GM13976 (cell line): ENCODE measurements at regions not wholly inside any gene's neighbourhood (a gene's known extent, or its start where the extent isn't known, plus 50 kb on each side); places are given as distances from the start of the nearest gene placed in this dataset.
A peak's percentile ranks its signal among the peaks of the same experiment; 100 is the strongest.

ENCODE experiments used
- DNase-seq: peaks from one replicate; pipeline ENCODE4 v3.0.0; 2012; ENCODE audit warnings: low spot score
- CTCF ChIP-seq: IDR thresholded peaks from 2 replicates; pipeline ENCODE4 v1.5.1; 2012; ENCODE audit warnings: borderline replicate concordance, mild to moderate bottlenecking; ENCODE audit not compliant: insufficient read depth; ENCODE audit errors: extremely low read depth, missing control alignments, control extremely low read depth
- in situ Hi-C: fragments of 300-500 bp; cut with MboI; formaldehyde crosslinking; loops from one replicate; pipeline ENCODE4 v1.12.0; 2022; ENCODE audit warnings: low sequenced_read_pairs, mixed read lengths, inconsistent platforms; ENCODE audit not compliant: unreplicated experiment

GRCh38 chrX:34300871-34301270, 168.8 kb upstream of the FAM47A start:
- TF ChIP-seq CTCF: peak; percentile 29
- in situ Hi-C loops: no loop called here
- DNase-seq: peak; percentile 7

GRCh38 chrX:34299451-34299967, 167.4 kb upstream of the FAM47A start:
- no peak for DNase-seq
- TF ChIP-seq CTCF: no peak
- in situ Hi-C loops: loop anchor here (25.0 kb wide), 1 partner anchor 862 kb away; no protein-coding TSS in a partner anchor

GRCh38 chrX:34294665-34295064, 162.6 kb upstream of the FAM47A start:
- no peak for TF ChIP-seq CTCF
- no peak for DNase-seq
- in situ Hi-C loops: loop anchor here (25.0 kb wide), 1 partner anchor 857 kb away; no protein-coding TSS in a partner anchor

- in situ Hi-C loops: loop anchor here (25.0 kb wide), 1 partner anchor 851 kb away; no protein-coding TSS in a partner anchor
- DNase-seq: no peak
- TF ChIP-seq CTCF: no peak
Observed at GRCh38 chrX:34288782-34289181, 156.7 kb upstream of the FAM47A start.

GRCh38 chrX:34279866-34280560, 147.9 kb upstream of the FAM47A start:
- DNase-seq: no peak
- in situ Hi-C loops: loop anchor here (25.0 kb wide), 1 partner anchor 843 kb away; no protein-coding TSS in a partner anchor
- TF ChIP-seq CTCF: no peak

- no peak for TF ChIP-seq CTCF
- no peak for DNase-seq
- in situ Hi-C loops: loop anchor here (25.0 kb wide), 1 partner anchor 838 kb away; no protein-coding TSS in a partner anchor
Observed at GRCh38 chrX:34275699-34276098, 143.6 kb upstream of the FAM47A start.
